ENCODE measurements at regions not wholly inside any gene's neighbourhood (a gene's known extent, or its start where the extent isn't known, plus 50 kb on each side); places are given as distances from the start of the nearest gene placed in this dataset.
A peak's percentile ranks its signal among the peaks of the same experiment; 100 is the strongest.

DNA sequence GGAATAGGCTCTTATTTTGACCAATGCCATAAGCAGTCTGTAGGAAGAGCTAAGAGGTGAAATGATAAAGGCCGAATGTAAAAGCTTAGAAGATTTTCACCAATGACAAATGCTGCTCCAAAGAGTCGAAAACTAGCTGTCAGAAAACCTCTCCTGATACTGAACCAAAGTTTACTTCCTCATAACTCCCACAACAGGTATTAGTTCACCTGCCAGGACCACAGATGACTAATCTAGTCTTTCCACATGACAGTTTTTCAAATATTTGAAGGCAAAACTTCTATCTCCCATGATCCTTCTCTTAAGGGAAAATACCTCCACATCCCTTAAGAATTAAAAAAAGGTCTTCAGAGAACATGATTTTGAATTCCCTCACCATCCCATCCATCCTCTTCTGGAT is 473.2 kb upstream of the SPHKAP start:
- DNase-seq: peak; percentile 69
- H3K27ac ChIP-seq (ENCODE audit: low read length): peak overlapping the region; percentile 48
- no TSS peak for BruUV-seq (replicated peaks)

DNA sequence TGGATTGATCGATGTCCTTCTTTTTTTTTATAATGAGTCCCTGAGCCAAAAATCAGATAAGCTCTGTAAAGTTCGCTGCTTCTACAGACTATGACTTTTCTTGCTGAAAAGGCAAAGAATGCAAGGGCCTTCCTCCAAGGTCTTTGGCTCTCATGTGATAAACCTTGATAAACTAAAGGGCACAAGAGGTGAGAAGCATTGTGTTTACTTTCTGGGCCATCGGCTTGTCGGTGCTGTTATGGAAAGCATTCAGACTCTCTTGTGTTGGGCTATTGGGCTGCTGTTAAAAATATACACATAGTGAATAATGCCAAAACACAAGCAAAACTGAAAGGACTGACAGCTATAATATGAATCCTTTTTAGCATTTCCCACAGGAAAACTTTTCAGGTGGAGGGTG is 472.4 kb upstream of the SPHKAP start:
- TF ChIP-seq EZH2 (IDR thresholded peaks at IDR 0.05; ENCODE audit: low read length, unreplicated experiment): no peak
- no peak for TF ChIP-seq EZH2phosphoT487 (IDR thresholded peaks at IDR 0.05; ENCODE audit: borderline replicate concordance, low read length)
- TF ChIP-seq, protein P1, sequence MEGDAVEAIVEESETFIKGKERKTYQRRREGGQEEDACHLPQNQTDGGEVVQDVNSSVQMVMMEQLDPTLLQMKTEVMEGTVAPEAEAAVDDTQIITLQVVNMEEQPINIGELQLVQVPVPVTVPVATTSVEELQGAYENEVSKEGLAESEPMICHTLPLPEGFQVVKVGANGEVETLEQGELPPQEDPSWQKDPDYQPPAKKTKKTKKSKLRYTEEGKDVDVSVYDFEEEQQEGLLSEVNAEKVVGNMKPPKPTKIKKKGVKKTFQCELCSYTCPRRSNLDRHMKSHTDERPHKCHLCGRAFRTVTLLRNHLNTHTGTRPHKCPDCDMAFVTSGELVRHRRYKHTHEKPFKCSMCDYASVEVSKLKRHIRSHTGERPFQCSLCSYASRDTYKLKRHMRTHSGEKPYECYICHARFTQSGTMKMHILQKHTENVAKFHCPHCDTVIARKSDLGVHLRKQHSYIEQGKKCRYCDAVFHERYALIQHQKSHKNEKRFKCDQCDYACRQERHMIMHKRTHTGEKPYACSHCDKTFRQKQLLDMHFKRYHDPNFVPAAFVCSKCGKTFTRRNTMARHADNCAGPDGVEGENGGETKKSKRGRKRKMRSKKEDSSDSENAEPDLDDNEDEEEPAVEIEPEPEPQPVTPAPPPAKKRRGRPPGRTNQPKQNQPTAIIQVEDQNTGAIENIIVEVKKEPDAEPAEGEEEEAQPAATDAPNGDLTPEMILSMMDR (conservative IDR thresholded peaks at IDR 0.05; ENCODE audit: low read depth, low read length): no peak
- POLR2A ChIA-PET (ENCODE audit: unreplicated experiment): no interaction called here
- Histone ChIP-seq H3K36me3 (ENCODE audit: low read depth, low read length) (no peaks in the 10 kb centered on the region), H2AFZ (ENCODE audit: low read length) (no peak overlapping the region), H3K9me3 (ENCODE audit: low read length) (no peaks in the 10 kb centered on the region), H3K9me2 (replicated peaks; ENCODE audit: low read length) (no peaks in the 10 kb centered on the region), H3F3A (ENCODE audit: low read length, unreplicated experiment) (no peaks in the 10 kb centered on the region), H3K4me2 (ENCODE audit: low read length) (no peak overlapping the region), H3K79me2 (ENCODE audit: low read length) (no peaks in the 10 kb centered on the region), H3K27ac (ENCODE audit: low read length) (no peak overlapping the region), H3K4me1 (ENCODE audit: insufficient read depth, low read length) (peaks cover 29% of the 10 kb centered on the region), H3K9ac (ENCODE audit: low read length) (no peak overlapping the region), H3K27me3 (ENCODE audit: low read length) (no peaks in the 10 kb centered on the region), H3K4me3 (ENCODE audit: low read length) (no peak overlapping the region), H4K20me1 (ENCODE audit: low read length) (no peaks in the 10 kb centered on the region)
- ATAC-seq: no peak
- no TSS peak for BruUV-seq (replicated peaks)
- CTCF ChIA-PET: interaction anchor here (0.6 kb wide), 1 partner anchor 250 kb away, joined by 3 read pairs; no protein-coding TSS in a partner anchor
- intact Hi-C loops (cut with micrococcal nuclease): loop anchor here (2.0 to 10.0 kb wide), 2 partner anchors 85 to 159 kb away; no protein-coding TSS in a partner anchor
- no peak for DNase-seq

More for the DNA sequence above, 473.2 kb upstream of the SPHKAP start:
- TF ChIP-seq EZH2phosphoT487 (IDR thresholded peaks at IDR 0.05; ENCODE audit: borderline replicate concordance, low read length): no peak
- no peak for TF ChIP-seq EZH2 (IDR thresholded peaks at IDR 0.05; ENCODE audit: low read length, unreplicated experiment)
- TF ChIP-seq, protein P1 (conservative IDR thresholded peaks at IDR 0.05; ENCODE audit: low read depth, low read length): no peak
- Histone ChIP-seq H4K20me1 (ENCODE audit: low read length) (no peaks in the 10 kb centered on the region), H3K9ac (ENCODE audit: low read length) (0 out of 2 replicates have a peak overlapping the region, but pooled peaks have one; percentile 18), H3K9me2 (replicated peaks; ENCODE audit: low read length) (no peaks in the 10 kb centered on the region), H3K79me2 (ENCODE audit: low read length) (no peaks in the 10 kb centered on the region), H3K27me3 (ENCODE audit: low read length) (no peaks in the 10 kb centered on the region), H3F3A (ENCODE audit: low read length, unreplicated experiment) (no peaks in the 10 kb centered on the region), H3K36me3 (ENCODE audit: low read depth, low read length) (no peaks in the 10 kb centered on the region), H3K4me3 (ENCODE audit: low read length) (no peak overlapping the region), H2AFZ (ENCODE audit: low read length) (no peak overlapping the region), H3K9me3 (ENCODE audit: low read length) (no peaks in the 10 kb centered on the region), H3K4me2 (ENCODE audit: low read length) (peak overlapping the region; percentile 45; the same call in 1 of the 2 replicates), H3K4me1 (ENCODE audit: insufficient read depth, low read length) (peaks cover 34% of the 10 kb centered on the region)
- ChIA-PET POLR2A (ENCODE audit: unreplicated experiment) (no interaction called here), CTCF (interaction anchor here (0.5 kb wide), 1 partner anchor 70 kb away, joined by 3 read pairs; no protein-coding TSS in a partner anchor)
- no peak for ATAC-seq
- intact Hi-C loops (cut with micrococcal nuclease): loop anchor here (1.0 to 10.0 kb wide), 5 partner anchors 86 to 717 kb away; no protein-coding TSS in a partner anchor

DNA sequence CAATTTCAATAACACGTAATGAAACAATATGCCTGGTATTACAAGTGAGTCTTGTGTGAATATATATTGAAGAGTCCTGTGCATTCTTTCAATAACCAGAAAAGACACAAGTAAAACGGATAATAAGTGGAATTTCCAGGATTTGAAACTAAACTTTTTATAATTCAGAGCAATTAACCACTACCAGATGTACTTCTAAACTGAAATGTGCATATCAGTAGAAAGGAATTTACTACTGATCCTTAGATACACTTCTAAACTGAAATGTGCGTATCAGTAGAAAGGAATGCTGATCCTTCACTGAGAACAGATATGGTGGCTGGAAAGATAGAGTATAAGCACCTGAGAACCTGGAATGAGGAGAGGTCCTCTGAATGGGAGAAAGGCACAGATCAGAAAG is 470.9 kb upstream of the SPHKAP start:
- DNase-seq (peak; percentile 38), ATAC-seq (no peak)
- no peak overlapping the region for H3K27ac ChIP-seq (ENCODE audit: low read length)
- H4K20me1 ChIP-seq (ENCODE audit: low read length): no peaks in the 10 kb centered on the region
- POLR2A ChIA-PET (ENCODE audit: unreplicated experiment): no interaction called here
- no TSS peak for BruUV-seq (replicated peaks)
- no peaks in the 10 kb centered on the region for H3K36me3 ChIP-seq (ENCODE audit: low read depth, low read length)
- intact Hi-C loops (cut with micrococcal nuclease): loop anchor here (10.0 kb wide), 1 partner anchor 158 kb away; no protein-coding TSS in a partner anchor
- no peaks in the 10 kb centered on the region for H3K27me3 ChIP-seq (ENCODE audit: low read length)
- no peak overlapping the region for H2AFZ ChIP-seq (ENCODE audit: low read length)
- no peaks in the 10 kb centered on the region for H3F3A ChIP-seq (ENCODE audit: low read length, unreplicated experiment)
- no peaks in the 10 kb centered on the region for H3K9me3 ChIP-seq (ENCODE audit: low read length)
- H3K79me2 ChIP-seq (ENCODE audit: low read length): no peaks in the 10 kb centered on the region
- CTCF ChIA-PET: no interaction called here
- TF ChIP-seq, protein P1 (conservative IDR thresholded peaks at IDR 0.05; ENCODE audit: low read depth, low read length): no peak
- no peak for TF ChIP-seq EZH2phosphoT487 (IDR thresholded peaks at IDR 0.05; ENCODE audit: borderline replicate concordance, low read length)
- TF ChIP-seq EZH2 (IDR thresholded peaks at IDR 0.05; ENCODE audit: low read length, unreplicated experiment): no peak
- H3K4me2 ChIP-seq (ENCODE audit: low read length): no peak overlapping the region
- H3K4me1 ChIP-seq (ENCODE audit: insufficient read depth, low read length): peaks cover 25% of the 10 kb centered on the region
- H3K9ac ChIP-seq (ENCODE audit: low read length): no peak overlapping the region
- no peak overlapping the region for H3K4me3 ChIP-seq (ENCODE audit: low read length)
- no peaks in the 10 kb centered on the region for H3K9me2 ChIP-seq (replicated peaks; ENCODE audit: low read length)
